HG03460 (cell line): ENCODE measurements at regions not wholly inside any gene's neighbourhood (a gene's known extent, or its start where the extent isn't known, plus 50 kb on each side); places are given as distances from the start of the nearest gene placed in this dataset.
"Not testable (repeated sequence)": the region's sequence is repeated elsewhere in the genome, so short reads cannot be mapped to it uniquely, and the experiment has no call there.

ENCODE experiments used
- ATAC-seq: cut with Tn5 transposase; IDR thresholded peaks from one replicate; pipeline ENCODE4 v1.9.1; 2021; ENCODE audit not compliant: unreplicated experiment

GRCh38 chr6:77010931-77011542, 452.3 kb downstream of the HTR1B start:
- ATAC-seq, result no peak

DNA sequence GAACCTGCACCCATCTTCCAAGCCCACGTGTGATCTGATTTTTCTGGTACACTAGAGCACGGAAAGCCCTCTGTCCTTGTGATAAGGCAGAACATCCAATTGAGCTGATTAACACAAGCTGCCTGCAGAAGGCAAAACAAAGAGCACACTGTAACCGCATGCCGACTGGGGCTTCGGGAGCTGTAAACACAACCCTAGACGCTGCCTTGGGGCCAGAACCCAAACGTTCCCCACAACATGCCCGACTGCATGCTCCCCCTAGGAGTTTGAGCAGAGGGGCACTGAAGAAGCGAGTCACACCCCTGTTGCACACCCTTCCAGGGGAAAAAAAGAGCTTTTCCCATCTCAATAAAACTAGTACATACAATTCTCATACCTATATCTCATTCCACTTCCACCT, 470.7 kb downstream of the HTR1B start:
- no peak for ATAC-seq

DNA sequence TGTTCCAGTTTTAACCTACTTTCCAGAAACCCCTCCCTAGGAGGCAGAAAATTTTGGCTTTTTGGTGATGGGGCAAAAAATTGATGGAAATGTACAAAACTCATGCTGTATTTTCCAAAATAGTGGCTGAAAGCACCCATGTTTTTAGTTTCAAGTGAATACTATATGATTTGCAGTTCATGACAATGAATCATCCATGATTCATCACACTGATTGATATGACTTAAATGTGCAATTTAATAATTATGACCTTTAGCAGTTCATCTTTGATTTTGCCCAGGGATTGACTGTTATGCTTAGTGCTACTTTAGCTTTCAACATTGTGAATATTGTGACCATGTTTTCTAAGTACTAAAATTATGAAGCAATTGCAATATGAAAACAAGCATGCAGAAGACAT, 478.7 kb downstream of the HTR1B start:
- ATAC-seq, result no peak

- no peak for ATAC-seq
These were observed 480.7 kb downstream of the HTR1B start for GRCh38 chr6:76982476-76983199.

DNA sequence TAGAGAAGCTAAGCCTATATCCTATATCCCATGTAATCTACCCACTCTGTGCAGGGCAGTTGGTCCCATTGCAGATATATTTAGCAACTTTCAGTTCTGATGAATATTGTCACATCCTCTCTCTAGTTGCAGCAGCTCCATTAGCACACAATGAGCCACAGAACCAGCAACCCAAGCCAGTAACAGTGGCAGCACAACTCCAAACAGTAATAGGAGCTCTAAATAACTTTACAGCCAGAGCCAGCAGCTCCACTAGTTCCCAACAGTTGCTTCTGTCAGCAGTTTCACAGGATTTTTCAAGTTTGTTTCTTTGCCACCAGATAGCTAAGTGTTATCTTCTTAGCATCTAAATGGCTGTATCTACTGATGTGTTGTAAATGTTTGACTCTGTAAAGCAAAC, 490.8 kb downstream of the HTR1B start:
- no peak for ATAC-seq

GRCh38 chr6:76959177-76959576, 504.1 kb downstream of the HTR1B start:
- ATAC-seq, result not testable (repeated sequence)

DNA sequence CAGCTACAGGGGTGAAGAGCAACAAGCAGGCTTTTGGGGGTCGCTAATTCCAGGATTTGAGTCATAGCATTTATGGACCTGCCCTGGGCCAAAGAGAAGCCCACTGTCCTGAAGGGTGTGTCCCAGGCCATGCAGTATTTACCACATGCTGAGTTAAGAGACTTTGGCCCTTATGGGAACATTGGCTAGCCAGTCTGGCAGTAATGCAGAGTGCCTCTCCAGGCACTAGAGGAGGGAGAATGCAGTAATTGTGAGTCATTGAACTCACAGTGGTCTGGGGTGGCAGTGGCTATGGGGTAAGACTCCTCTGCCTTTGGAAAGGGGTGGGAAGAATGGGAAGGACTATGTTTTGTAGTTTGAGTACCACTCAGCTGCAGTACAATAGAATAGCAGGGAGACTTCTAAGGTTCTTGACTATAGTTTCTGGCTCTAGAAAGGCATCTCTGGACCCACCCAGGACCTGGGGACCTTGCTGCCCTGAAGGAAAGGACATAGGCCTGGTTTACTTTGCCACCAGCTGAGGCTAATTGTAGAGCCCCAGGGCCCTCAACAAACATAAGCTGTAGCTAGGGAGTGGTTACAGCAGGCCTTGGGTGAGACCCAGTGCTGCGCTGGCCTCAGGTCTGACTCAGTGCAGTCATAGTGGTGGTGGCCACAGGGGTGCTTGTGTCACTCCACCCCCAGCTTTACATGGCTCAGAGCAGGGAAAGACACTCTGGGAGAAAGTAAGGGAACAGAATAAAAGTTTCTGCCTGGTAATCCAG, 520.9 kb downstream of the HTR1B start:
- ATAC-seq, result no peak

GRCh38 chr6:76940191-76940590, 523.1 kb downstream of the HTR1B start:
- no peak for ATAC-seq

GRCh38 chr6:76914737-76915136, 548.6 kb downstream of the HTR1B start:
- ATAC-seq, result no peak

- ATAC-seq, result not testable (repeated sequence)
These were observed 557.8 kb downstream of the HTR1B start for GRCh38 chr6:76905541-76905940.

DNA sequence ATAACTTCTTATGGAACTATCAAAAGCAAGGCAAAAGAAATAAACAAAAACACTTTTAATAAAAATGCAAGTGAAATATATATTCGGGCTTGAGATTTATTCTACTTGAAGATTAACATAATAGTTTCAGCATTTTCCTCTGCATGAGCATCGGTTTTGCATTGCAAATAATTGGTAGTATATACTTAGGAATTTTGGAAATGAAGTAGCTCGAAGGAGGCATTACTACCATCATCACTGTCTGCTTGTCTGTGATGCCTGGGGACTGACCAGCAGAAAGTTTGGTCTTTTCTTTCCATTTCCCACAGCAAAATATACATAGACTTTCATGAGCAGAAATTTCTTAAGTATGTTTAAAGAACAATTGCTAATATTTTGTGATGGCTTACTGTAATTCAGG, 570.7 kb downstream of the HTR1B start:
- no peak for ATAC-seq

- ATAC-seq, result no peak
These were observed 574.9 kb downstream of the HTR1B start for GRCh38 chr6:76888351-76888750.

- no peak for ATAC-seq
These were observed 576.4 kb downstream of the HTR1B start for GRCh38 chr6:76886900-76887299.

- no peak for ATAC-seq
These were observed 577.4 kb downstream of the HTR1B start for GRCh38 chr6:76885861-76886301.

DNA sequence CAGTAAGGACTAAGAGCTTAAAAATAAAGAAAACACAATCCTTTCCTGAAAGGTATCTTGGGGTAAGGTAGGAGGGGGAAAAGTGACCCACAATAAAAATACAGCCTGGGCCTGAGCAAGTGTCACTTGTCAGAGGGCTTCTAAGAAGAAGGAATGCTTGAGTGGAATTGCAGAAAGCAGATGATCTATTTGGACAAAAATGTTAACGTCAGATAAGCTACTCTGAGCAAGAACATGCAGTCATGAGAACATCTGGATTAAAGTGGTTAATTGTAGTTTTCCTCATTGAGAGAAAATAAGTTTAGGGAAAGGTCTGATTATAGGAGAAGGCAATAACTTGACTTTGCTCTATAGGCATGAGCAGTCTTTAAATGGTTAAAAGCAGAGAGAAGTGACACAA, 581.9 kb downstream of the HTR1B start:
- no peak for ATAC-seq

DNA sequence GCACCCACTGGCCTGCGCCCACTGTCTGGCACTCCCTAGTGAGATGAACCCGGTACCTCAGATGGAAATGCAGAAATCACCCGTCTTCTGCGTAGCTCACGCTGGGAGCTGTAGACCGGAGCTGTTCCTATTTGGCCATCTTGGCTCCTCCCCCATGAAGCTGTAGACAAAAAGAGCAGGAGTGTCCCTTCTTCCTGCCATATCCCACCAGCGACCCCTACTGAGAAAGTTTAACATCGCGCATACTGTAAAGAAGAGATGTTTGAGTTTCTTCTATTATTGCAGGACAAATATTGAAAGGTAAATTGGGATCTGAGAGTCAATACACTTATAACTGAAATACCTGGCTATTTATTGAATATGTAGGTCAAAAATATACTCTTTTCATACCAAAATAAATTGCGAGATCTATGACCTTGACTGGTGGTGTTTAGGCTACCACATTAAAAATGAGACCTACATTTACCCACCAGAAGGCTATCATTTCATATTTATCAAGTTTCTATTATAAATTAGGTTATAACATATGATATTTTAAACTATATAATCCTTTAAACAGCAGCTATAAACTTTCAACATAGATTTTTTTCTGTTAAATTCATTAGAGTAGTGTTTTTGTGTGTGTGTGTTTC, 586.3 kb downstream of the HTR1B start:
- ATAC-seq, result no peak

GRCh38 chr6:76876430-76876829, 586.9 kb downstream of the HTR1B start:
- ATAC-seq, result not testable (repeated sequence)

DNA sequence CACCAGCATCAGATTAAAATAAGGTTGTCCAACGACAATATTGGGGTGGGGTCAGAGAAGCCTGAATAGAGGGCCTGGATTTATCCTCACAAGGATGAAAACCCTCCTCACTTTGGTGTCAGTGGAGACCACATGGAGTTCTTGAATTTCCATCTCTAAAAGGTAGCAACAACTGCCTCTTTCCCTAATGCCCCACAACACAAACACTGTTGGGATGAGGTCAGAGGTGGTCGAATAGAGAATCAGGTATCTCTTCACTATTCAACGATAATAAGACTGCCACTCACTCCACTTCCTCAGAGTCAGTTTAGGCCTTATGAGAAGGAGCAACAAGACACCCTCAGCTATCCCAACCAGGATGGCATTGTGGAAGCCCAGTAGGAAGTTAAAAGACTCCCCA, 596.1 kb downstream of the HTR1B start:
- ATAC-seq, result no peak

- no peak for ATAC-seq
These were observed 597.0 kb downstream of the HTR1B start for GRCh38 chr6:76866091-76866915.

GRCh38 chr6:76862936-76863335, 600.4 kb downstream of the HTR1B start:
- ATAC-seq, result no peak

- ATAC-seq, result peak; percentile 54
These were observed 601.9 kb downstream of the HTR1B start for GRCh38 chr6:76861403-76861802.
